HCT116 (cell line): ENCODE measurements at regions not wholly inside any gene's neighbourhood (a gene's known extent, or its start where the extent isn't known, plus 50 kb on each side); places are given as distances from the start of the nearest gene placed in this dataset.

Experiments used
- ATAC-seq: fragments of 200-7000 bp; cut with Tn5 transposase; 2 replicates; pipeline ENCODE4 v1.9.1; 2020; ENCODE audit warnings: mild to moderate bottlenecking, moderate library complexity
- BruUV-seq: library from RNA; stranded (reverse); fragments of 400-500 nt; replicated peaks from 2 replicates; lab custom pipeline; 2021; lab: Mats Ljungman, UMichigan
- CTCF ChIA-PET: fragments of 300-600 bp; sonication (Branson Sonifier 250); formaldehyde crosslinking; loops from one replicate; lab custom pipeline; 2021; ENCODE audit warnings: antibody characterized with exemption; lab: Charles Lee
- POLR2A ChIA-PET: fragments of 300-600, 350-600 bp; sonication (Branson Sonifier 250); formaldehyde crosslinking; loops from one replicate; lab custom pipeline; 2021; ENCODE audit warnings: antibody characterized with exemption; lab: Charles Lee
- RAD21 ChIA-PET, 2 experiments: fragments of 300-600 bp; sonication (Branson Sonifier 250); formaldehyde crosslinking; loops; one replicate each; lab custom pipeline; 2023; ENCODE audit warnings: low total read pairs in 2 of 2; ENCODE audit not compliant: uncharacterized antibody in 2 of 2, unreplicated experiment in 2 of 2, low non-redundant PET in 1 of 2; lab: Charles Lee
- DNase-seq: peaks from one replicate; pipeline ENCODE4 v3.0.0-alpha.2; 2010; ENCODE audit warnings: low read depth, low spot score
- H2AFZ ChIP-seq: fragments of 200-600 bp; shearing (Covaris generic), sonication (generic); 2 replicates; pipeline ENCODE4 v1.6.1; 2017; ENCODE audit warnings: low read depth, mixed run types, mixed read lengths, antibody characterized with exemption, low read length; ENCODE audit not compliant: poor library complexity, severe bottlenecking
- H3K27ac ChIP-seq: 2 replicates; pipeline ENCODE4 v1.5.1; 2012; ENCODE audit warnings: low read depth, low read length
- H3K27me3 ChIP-seq: fragments of 200-600 bp; sonication (generic); 2 replicates; pipeline ENCODE4 v1.6.1; 2016; ENCODE audit warnings: mixed run types, low read length, mixed read lengths; ENCODE audit not compliant: insufficient read depth
- H3K36me3 ChIP-seq, 2 experiments: fragments of 200-500 bp in 1 of 2; fragments of 200-600 bp in 1 of 2; sonication (Bioruptor generic) in 1 of 2; sonication (generic) in 1 of 2; 2 replicates each; pipeline versions ENCODE4 v1.5.1 to v1.6.1; 2014 to 2016; ENCODE audit warnings: low read length in 2 of 2, inconsistent platforms in 1 of 2, mixed read lengths in 1 of 2, mixed run types in 1 of 2; ENCODE audit not compliant: insufficient read depth in 2 of 2, control insufficient read depth in 1 of 2
- H3K4me1 ChIP-seq, 2 experiments: fragments of 200-600 bp in 1 of 2; sonication (generic) in 1 of 2; 2 replicates each; pipeline versions ENCODE4 v1.5.1 to v1.6.1; 2012 to 2017; ENCODE audit warnings: low read length in 2 of 2, inconsistent platforms in 1 of 2, mild to moderate bottlenecking in 1 of 2, mixed read lengths in 1 of 2, mixed run types in 1 of 2, moderate library complexity in 1 of 2; ENCODE audit not compliant: insufficient read depth in 2 of 2, control insufficient read depth in 1 of 2
- H3K4me2 ChIP-seq: fragments of 200-600 bp; sonication (generic); 2 replicates; pipeline ENCODE4 v1.6.1; 2017; ENCODE audit warnings: mixed run types, low read length, mixed read lengths
- H3K4me3 ChIP-seq, 2 experiments: fragments of 200-600 bp in 1 of 2; sonication (generic) in 1 of 2; replicated peaks in 1 of 2; 2 replicates each; pipeline ENCODE4 v1.5.1; 2011 to 2016; ENCODE audit warnings: low read length in 2 of 2, control low read depth in 1 of 2, low read depth in 1 of 2, mild to moderate bottlenecking in 1 of 2, mixed read lengths in 1 of 2, mixed run types in 1 of 2
- H3K79me2 ChIP-seq: fragments of 200-600 bp; sonication (generic); 2 replicates; pipeline ENCODE4 v1.6.1; 2017; ENCODE audit warnings: mild to moderate bottlenecking, mixed run types, low read length, moderate library complexity, mixed read lengths; ENCODE audit not compliant: insufficient read depth
- H3K9ac ChIP-seq: fragments of 200-600 bp; sonication (generic); 2 replicates; pipeline ENCODE4 v1.6.1; 2016; ENCODE audit warnings: low read length, mixed read lengths
- H3K9me2 ChIP-seq: fragments of 200-600 bp; sonication (generic), shearing (Covaris generic); 2 replicates; pipeline ENCODE4 v1.6.1; 2017; ENCODE audit warnings: mixed run types, mild to moderate bottlenecking, moderate library complexity; ENCODE audit not compliant: insufficient read depth
- H3K9me3 ChIP-seq, 2 experiments: fragments of 200-500 bp in 1 of 2; fragments of 200-600 bp in 1 of 2; sonication (Bioruptor generic) in 1 of 2; sonication (generic) in 1 of 2; 2 replicates each; pipeline ENCODE4 v1.6.1; 2014 to 2017; ENCODE audit warnings: low read length in 2 of 2, mixed read lengths in 2 of 2, inconsistent platforms in 1 of 2, low read depth in 1 of 2, mild to moderate bottlenecking in 1 of 2, mixed run types in 1 of 2, moderate library complexity in 1 of 2; ENCODE audit not compliant: control insufficient read depth in 1 of 2, insufficient read depth in 1 of 2
- H4K20me1 ChIP-seq: fragments of 200-600 bp; sonication (generic), shearing (Covaris generic); 2 replicates; pipeline ENCODE4 v1.6.1; 2017; ENCODE audit warnings: mixed run types, mild to moderate bottlenecking, moderate library complexity; ENCODE audit not compliant: insufficient read depth
- ATF3 ChIP-seq: IDR thresholded peaks from 2 replicates; pipeline ENCODE4 v1.6.1; 2012
- CTCF ChIP-seq, 3 experiments: fragments of 200-600 bp in 1 of 3; sonication (generic) in 1 of 3; IDR thresholded peaks in 2 of 3; conservative IDR thresholded peaks in 1 of 3; 2 replicates each; pipeline ENCODE4 v1.5.1; 2012 to 2017; ENCODE audit warnings: low read depth in 2 of 3, low read length in 2 of 3, antibody characterized with exemption in 1 of 3, borderline replicate concordance in 1 of 3, control low read depth in 1 of 3, mild to moderate bottlenecking in 1 of 3, mixed read lengths in 1 of 3, mixed run types in 1 of 3, moderate library complexity in 1 of 3; ENCODE audit not compliant: insufficient read depth in 1 of 3
- EGR1 ChIP-seq: IDR thresholded peaks from 2 replicates; pipeline ENCODE4 v1.6.1; 2012; ENCODE audit warnings: low read depth
- ELF1 ChIP-seq: IDR thresholded peaks from 2 replicates; pipeline ENCODE4 v1.6.1; 2012; ENCODE audit warnings: low read depth, borderline replicate concordance
- EZH2 ChIP-seq: fragments of 200-600 bp; sonication (generic); IDR thresholded peaks from 2 replicates; pipeline ENCODE4 v1.6.1; 2017; ENCODE audit warnings: antibody characterized with exemption, mixed run types
- EZH2phosphoT487 ChIP-seq: fragments of 200-600 bp; IDR thresholded peaks from 2 replicates; pipeline ENCODE4 v1.6.1; 2018; ENCODE audit warnings: antibody characterized with exemption, borderline replicate concordance
- FOSL1 ChIP-seq: IDR thresholded peaks from 2 replicates; pipeline ENCODE4 v1.6.1; 2012; ENCODE audit warnings: low read depth
- JUND ChIP-seq: IDR thresholded peaks from 2 replicates; pipeline ENCODE4 v1.6.1; 2012
- RAD21 ChIP-seq: IDR thresholded peaks from 2 replicates; pipeline ENCODE4 v1.6.1; 2012; ENCODE audit warnings: low read depth, mild to moderate bottlenecking
- REST ChIP-seq: IDR thresholded peaks from 2 replicates; pipeline ENCODE4 v1.6.1; 2012; ENCODE audit warnings: low read depth
- SIN3A ChIP-seq: IDR thresholded peaks from 2 replicates; pipeline ENCODE4 v1.6.1; 2012; ENCODE audit warnings: low read depth
- SP1 ChIP-seq: IDR thresholded peaks from 2 replicates; pipeline ENCODE4 v1.6.1; 2012; ENCODE audit warnings: low read depth
- SRF ChIP-seq: IDR thresholded peaks from 2 replicates; pipeline ENCODE4 v1.6.1; 2012; ENCODE audit warnings: low read depth
- TCF7L2 ChIP-seq: IDR thresholded peaks from 2 replicates; pipeline ENCODE4 v1.7.0; 2011; ENCODE audit warnings: borderline replicate concordance, inconsistent platforms; ENCODE audit not compliant: insufficient read depth, insufficient read length; ENCODE audit errors: extremely low read depth
- YY1 ChIP-seq: IDR thresholded peaks from 2 replicates; pipeline ENCODE4 v1.6.1; 2011; ENCODE audit warnings: low read length, low read depth, moderate library complexity, mild to moderate bottlenecking; ENCODE audit not compliant: insufficient replicate concordance; ENCODE audit errors: extremely low read depth
- ZBTB33 ChIP-seq: IDR thresholded peaks from 2 replicates; pipeline ENCODE4 v1.6.1; 2011; ENCODE audit warnings: mild to moderate bottlenecking, low read length, moderate library complexity; ENCODE audit not compliant: insufficient replicate concordance; ENCODE audit errors: extremely low read depth
- ZNF274 ChIP-seq: fragments of 200-500 bp; sonication (Bioruptor generic); IDR thresholded peaks from 2 replicates; pipeline ENCODE4 v1.6.1; 2014; ENCODE audit warnings: mild to moderate bottlenecking, low read depth, low read length, inconsistent platforms
- intact Hi-C: fragments of 100-400 bp; cut with micrococcal nuclease; formaldehyde crosslinking; loops from 2 replicates; pipeline ENCODE4 v1.10.0; 2022

GRCh38 chr5:91490316-91490715, 107.2 kb upstream of the ARRDC3 start (continued):
- TF ChIP-seq SIN3A = no peak
- TF ChIP-seq SP1 = no peak
- TF ChIP-seq ZNF274 = no peak
- no peak for TF ChIP-seq RAD21
- TF ChIP-seq EZH2 = no peak
- TF ChIP-seq ATF3 = no peak

- ChIA-PET POLR2A (no interaction called here), CTCF (no interaction called here), RAD21 (no interaction called here)
- intact Hi-C loops = no loop called here
- no peaks in the 10 kb centered on the region for H3K9me3 ChIP-seq
- H3K79me2 ChIP-seq = no peaks in the 10 kb centered on the region
- H3K4me3 ChIP-seq = no peak overlapping the region
- H3K4me2 ChIP-seq = no peak overlapping the region
- peaks cover 7% of the 10 kb centered on the region; the same call in 1 of the 2 replicates for H3K9me2 ChIP-seq
- no peaks in the 10 kb centered on the region for H3K4me1 ChIP-seq
- H3K27ac ChIP-seq = no peak overlapping the region
- H3K9ac ChIP-seq = no peak overlapping the region
- H3K27me3 ChIP-seq = no peaks in the 10 kb centered on the region
- H2AFZ ChIP-seq = no peak overlapping the region
- ATAC-seq (no peak), DNase-seq (no peak)
- H4K20me1 ChIP-seq = no peaks in the 10 kb centered on the region
- no peaks in the 10 kb centered on the region for H3K36me3 ChIP-seq
- no TSS peak for BruUV-seq
- TF ChIP-seq ZBTB33 (no peak), ATF3 (no peak), ELF1 (no peak), EZH2phosphoT487 (no peak), ZNF274 (no peak), SP1 (no peak), REST (no peak), TCF7L2 (no peak), YY1 (no peak), SRF (no peak), EGR1 (no peak), CTCF (IDR thresholded peaks at IDR 0.05 in 2 of 3, conservative IDR thresholded peaks at IDR 0.05 in 1 of 3; ENCODE audit: borderline replicate concordance in 1 of 3, insufficient read depth in 1 of 3, low read depth in 2 of 3, low read length in 2 of 3) (no peak), FOSL1 (no peak), RAD21 (no peak), JUND (no peak)
Measured at GRCh38 chr5:91487420-91487819, 104.3 kb upstream of the ARRDC3 start.
